ENCODE measurements at regions not wholly inside any gene's neighbourhood (a gene's known extent, or its start where the extent isn't known, plus 50 kb on each side); places are given as distances from the start of the nearest gene placed in this dataset.

DNA sequence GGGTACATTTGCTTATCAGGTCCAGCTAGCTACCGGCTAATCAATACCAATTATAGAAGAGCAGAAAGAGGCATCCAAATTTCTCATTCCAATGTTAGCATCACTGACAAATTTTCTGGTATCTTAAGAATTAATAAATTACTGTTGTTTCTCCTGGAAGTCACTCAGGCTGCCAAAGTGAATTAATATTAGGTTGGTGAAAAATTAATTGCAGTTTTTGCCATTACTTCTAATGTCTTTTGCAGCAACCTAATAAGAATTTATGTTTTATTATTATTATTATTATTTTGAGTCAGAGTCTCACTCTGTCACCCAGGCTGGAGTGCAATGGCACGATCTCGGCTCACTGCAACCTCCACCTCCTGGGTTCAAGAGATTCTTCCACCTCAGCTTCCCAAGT is 979.9 kb downstream of the TYW1 start:
- H3K36me3 ChIP-seq (ENCODE audit: control insufficient read depth, low read length), result no peaks in the 10 kb centered on the region
- no peaks in the 10 kb centered on the region for H3K9me3 ChIP-seq (ENCODE audit: control insufficient read depth, insufficient read depth, low read length)
- no peak for TF ChIP-seq CTCF (IDR thresholded peaks at IDR 0.05; ENCODE audit: low read depth, low read length, poor library complexity, severe bottlenecking)
- no peak for TF ChIP-seq EZH2phosphoT487 (IDR thresholded peaks at IDR 0.05; ENCODE audit: borderline replicate concordance, low read length)
- H3K27ac ChIP-seq (ENCODE audit: low read depth, low read length), result no peak overlapping the region
- H4K20me1 ChIP-seq (ENCODE audit: control insufficient read depth, insufficient read depth, low read depth, low read length), result no peaks in the 10 kb centered on the region
- no peak overlapping the region for H3K4me3 ChIP-seq (ENCODE audit: low read length)
- H3K4me2 ChIP-seq (ENCODE audit: low read length), result no peak overlapping the region
- no peaks in the 10 kb centered on the region for H3K4me1 ChIP-seq (ENCODE audit: control insufficient read depth, low read length)
- H3F3A ChIP-seq (ENCODE audit: control insufficient read depth, insufficient read depth), result no peaks in the 10 kb centered on the region
- H3K79me2 ChIP-seq (ENCODE audit: control insufficient read depth, low read length), result no peaks in the 10 kb centered on the region
- H3K9me2 ChIP-seq (replicated peaks; ENCODE audit: control insufficient read depth, low read length), result no peaks in the 10 kb centered on the region
- no peaks in the 10 kb centered on the region for H3K27me3 ChIP-seq (ENCODE audit: control insufficient read depth, low read length)

DNA sequence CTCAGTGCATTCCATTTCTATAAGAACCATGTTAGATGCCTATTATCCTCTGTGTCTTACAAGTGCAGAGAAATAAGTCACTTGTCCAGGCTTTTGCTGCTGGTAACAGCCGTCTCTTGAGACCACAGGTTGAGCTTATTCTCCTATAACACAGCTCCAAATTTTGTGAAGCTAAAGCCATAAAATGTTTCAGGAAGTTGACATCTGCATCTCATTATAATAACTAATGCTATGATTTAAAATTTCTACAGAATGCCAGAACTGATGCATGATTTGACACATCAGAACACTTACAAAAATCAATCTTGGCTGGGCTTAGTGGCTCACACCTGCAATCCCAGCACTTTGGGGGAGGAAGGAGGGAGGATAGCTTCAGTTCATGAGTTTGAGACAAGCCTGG is 986.9 kb downstream of the TYW1 start:
- Histone ChIP-seq H3K9me3 (ENCODE audit: control insufficient read depth, insufficient read depth, low read length) (no peaks in the 10 kb centered on the region), H3K27me3 (ENCODE audit: control insufficient read depth, low read length) (no peaks in the 10 kb centered on the region), H3K4me2 (ENCODE audit: low read length) (no peak overlapping the region), H4K20me1 (ENCODE audit: control insufficient read depth, insufficient read depth, low read depth, low read length) (no peaks in the 10 kb centered on the region), H3K79me2 (ENCODE audit: control insufficient read depth, low read length) (no peaks in the 10 kb centered on the region), H3K4me3 (ENCODE audit: low read length) (no peak overlapping the region), H3K27ac (ENCODE audit: low read depth, low read length) (no peak overlapping the region), H3K9me2 (replicated peaks; ENCODE audit: control insufficient read depth, low read length) (no peaks in the 10 kb centered on the region), H3K4me1 (ENCODE audit: control insufficient read depth, low read length) (no peaks in the 10 kb centered on the region), H3F3A (ENCODE audit: control insufficient read depth, insufficient read depth) (no peaks in the 10 kb centered on the region), H3K36me3 (ENCODE audit: control insufficient read depth, low read length) (no peaks in the 10 kb centered on the region)
- no peak for TF ChIP-seq CTCF (IDR thresholded peaks at IDR 0.05; ENCODE audit: low read depth, low read length, poor library complexity, severe bottlenecking)

DNA sequence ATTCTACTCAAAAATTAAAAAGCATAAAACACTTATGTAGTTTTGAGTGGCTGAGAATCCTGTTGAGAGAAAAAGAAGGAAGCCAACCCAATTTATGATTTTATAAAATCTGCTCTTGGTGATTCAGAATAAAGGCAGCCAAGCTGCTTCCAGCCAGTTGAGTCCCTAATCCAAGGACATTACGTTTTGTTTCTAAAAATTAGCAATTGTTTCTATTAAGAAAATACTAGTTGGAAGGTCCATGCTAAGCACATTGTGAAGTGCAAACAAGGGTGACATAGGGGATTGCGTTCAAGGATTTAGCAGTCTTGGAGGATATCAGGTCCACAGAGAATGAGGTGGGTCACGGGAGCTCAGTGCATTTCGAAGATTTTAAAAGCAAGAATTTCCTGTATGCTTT is 987.7 kb downstream of the TYW1 start:
- TF ChIP-seq EZH2phosphoT487 (IDR thresholded peaks at IDR 0.05; ENCODE audit: borderline replicate concordance, low read length) (no peak), CTCF (IDR thresholded peaks at IDR 0.05; ENCODE audit: low read depth, low read length, poor library complexity, severe bottlenecking) (no peak)
- Histone ChIP-seq H3K9me2 (replicated peaks; ENCODE audit: control insufficient read depth, low read length) (no peaks in the 10 kb centered on the region), H3K79me2 (ENCODE audit: control insufficient read depth, low read length) (no peaks in the 10 kb centered on the region), H3K27ac (ENCODE audit: low read depth, low read length) (no peak overlapping the region), H3K36me3 (ENCODE audit: control insufficient read depth, low read length) (no peaks in the 10 kb centered on the region), H3K4me3 (ENCODE audit: low read length) (no peak overlapping the region), H3K4me2 (ENCODE audit: low read length) (no peak overlapping the region), H3K27me3 (ENCODE audit: control insufficient read depth, low read length) (no peaks in the 10 kb centered on the region), H3K4me1 (ENCODE audit: control insufficient read depth, low read length) (no peaks in the 10 kb centered on the region), H4K20me1 (ENCODE audit: control insufficient read depth, insufficient read depth, low read depth, low read length) (no peaks in the 10 kb centered on the region), H3F3A (ENCODE audit: control insufficient read depth, insufficient read depth) (no peaks in the 10 kb centered on the region), H3K9me3 (ENCODE audit: control insufficient read depth, insufficient read depth, low read length) (no peaks in the 10 kb centered on the region)

DNA sequence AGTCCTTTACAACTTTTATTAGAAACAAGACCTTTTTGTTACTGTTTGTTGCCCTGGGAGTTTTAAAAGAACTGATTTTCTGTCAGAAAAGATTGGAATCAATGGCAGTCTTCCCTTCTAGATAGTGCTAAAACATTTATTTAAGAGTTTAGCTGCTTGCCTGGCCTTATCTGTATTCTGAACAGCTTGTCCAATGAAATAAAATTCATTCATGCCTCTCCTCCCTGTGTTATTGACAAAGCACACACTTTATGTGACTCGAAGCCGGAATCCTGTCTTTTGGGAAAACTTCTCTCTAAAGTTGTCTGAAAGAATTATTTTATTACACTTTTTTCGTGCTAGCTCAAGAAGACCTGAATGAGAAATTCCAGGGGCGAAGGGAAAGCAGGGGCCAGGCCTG is 992.5 kb downstream of the TYW1 start:
- Histone ChIP-seq H3K9me2 (replicated peaks; ENCODE audit: control insufficient read depth, low read length) (no peaks in the 10 kb centered on the region), H3K27ac (ENCODE audit: low read depth, low read length) (no peak overlapping the region), H3K4me2 (ENCODE audit: low read length) (no peak overlapping the region), H4K20me1 (ENCODE audit: control insufficient read depth, insufficient read depth, low read depth, low read length) (no peaks in the 10 kb centered on the region), H3F3A (ENCODE audit: control insufficient read depth, insufficient read depth) (no peaks in the 10 kb centered on the region), H3K4me3 (ENCODE audit: low read length) (no peak overlapping the region), H3K27me3 (ENCODE audit: control insufficient read depth, low read length) (no peaks in the 10 kb centered on the region), H3K4me1 (ENCODE audit: control insufficient read depth, low read length) (no peaks in the 10 kb centered on the region), H3K9me3 (ENCODE audit: control insufficient read depth, insufficient read depth, low read length) (no peaks in the 10 kb centered on the region), H3K36me3 (ENCODE audit: control insufficient read depth, low read length) (no peaks in the 10 kb centered on the region), H3K79me2 (ENCODE audit: control insufficient read depth, low read length) (no peaks in the 10 kb centered on the region)
- TF ChIP-seq CTCF (IDR thresholded peaks at IDR 0.05; ENCODE audit: low read depth, low read length, poor library complexity, severe bottlenecking) (no peak), EZH2phosphoT487 (IDR thresholded peaks at IDR 0.05; ENCODE audit: borderline replicate concordance, low read length) (no peak)

Data from DOHH2 (cell line).